ENCODE measurements at regions not wholly inside any gene's neighbourhood (a gene's known extent, or its start where the extent isn't known, plus 50 kb on each side); places are given as distances from the start of the nearest gene placed in this dataset.

DNA sequence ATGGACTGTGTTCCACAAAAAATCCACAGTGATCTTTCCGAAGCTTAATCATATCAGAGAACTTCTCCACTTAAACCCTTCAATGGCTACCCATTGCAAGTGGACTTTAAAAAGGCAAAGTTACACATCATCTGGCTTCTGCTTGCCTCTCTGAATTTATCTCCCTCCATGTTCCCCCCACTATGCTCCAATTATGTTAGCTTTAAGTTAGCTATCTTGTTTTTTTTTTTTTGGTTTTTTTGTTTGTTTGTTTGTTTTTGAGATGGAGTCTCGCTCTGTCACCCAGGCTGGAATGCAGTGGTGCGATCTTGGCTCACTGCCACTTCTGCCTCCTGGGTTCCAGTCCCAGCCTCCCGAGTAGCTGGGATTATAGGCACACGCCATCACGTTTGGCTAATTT lies 166.4 kb upstream of the ADGRL2 start (continued):
- TF ChIP-seq, protein P1, sequence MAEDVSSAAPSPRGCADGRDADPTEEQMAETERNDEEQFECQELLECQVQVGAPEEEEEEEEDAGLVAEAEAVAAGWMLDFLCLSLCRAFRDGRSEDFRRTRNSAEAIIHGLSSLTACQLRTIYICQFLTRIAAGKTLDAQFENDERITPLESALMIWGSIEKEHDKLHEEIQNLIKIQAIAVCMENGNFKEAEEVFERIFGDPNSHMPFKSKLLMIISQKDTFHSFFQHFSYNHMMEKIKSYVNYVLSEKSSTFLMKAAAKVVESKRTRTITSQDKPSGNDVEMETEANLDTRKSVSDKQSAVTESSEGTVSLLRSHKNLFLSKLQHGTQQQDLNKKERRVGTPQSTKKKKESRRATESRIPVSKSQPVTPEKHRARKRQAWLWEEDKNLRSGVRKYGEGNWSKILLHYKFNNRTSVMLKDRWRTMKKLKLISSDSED (CRISPR knock-in tag; IDR thresholded peaks at IDR 0.05): no peak

DNA sequence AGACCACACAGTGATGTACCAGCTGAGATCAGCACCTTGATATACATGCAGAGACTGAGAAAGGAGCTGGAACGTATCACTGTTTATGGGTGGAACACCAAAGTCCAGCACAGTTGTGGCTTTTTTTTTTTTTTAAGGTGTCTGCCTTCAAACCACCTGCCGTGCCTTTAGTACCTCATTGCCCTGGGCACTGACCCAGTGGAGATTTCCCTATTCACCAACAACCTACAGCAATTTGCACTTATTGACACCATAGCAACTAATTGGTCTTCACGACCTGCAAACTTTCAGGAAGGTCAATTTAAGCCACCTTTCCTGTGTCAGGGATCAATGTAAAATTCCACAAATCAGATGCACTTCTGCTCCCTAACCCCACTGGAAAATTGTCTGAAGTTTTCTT lies 181.6 kb upstream of the ADGRL2 start:
- Histone ChIP-seq H3K4me2 (ENCODE audit: low read depth, low read length) (no peak overlapping the region), H3K27ac (ENCODE audit: extremely low read length, insufficient read depth, low read length) (no peak overlapping the region), H3K27me3 (ENCODE audit: control insufficient read depth in 1 of 2, insufficient read depth in 2 of 2, low read length in 2 of 2) (no peaks in the 10 kb centered on the region), H4K20me1 (ENCODE audit: insufficient read depth, low read length) (no peaks in the 10 kb centered on the region), H3K9ac (ENCODE audit: insufficient read depth, low read depth, low read length) (no peak overlapping the region), H2AFZ (ENCODE audit: low read length) (no peak overlapping the region), H3K4me3 (replicated peaks in 1 of 3; ENCODE audit: insufficient read depth in 1 of 3, low read depth in 2 of 3, low read length in 3 of 3) (no peak overlapping the region), H3K4me1 (ENCODE audit: insufficient read depth, low read length) (no peaks in the 10 kb centered on the region), H3K9me3 (ENCODE audit: low read length) (peaks cover 41% of the 10 kb centered on the region), H3K36me3 (replicated peaks in 1 of 2; ENCODE audit: control insufficient read depth in 1 of 2, insufficient read depth in 2 of 2, low read length in 2 of 2) (no peaks in the 10 kb centered on the region), H3K79me2 (ENCODE audit: insufficient read depth, low read length) (no peaks in the 10 kb centered on the region)
- 30% methylated on average over 3 of the region's 3 CpGs for WGBS (ENCODE audit: low lambda C conversion rate)
- FAIRE-seq: no peak
- ChIA-PET CTCF (ENCODE audit: low intra/inter-chr PET ratio, low total read pairs) (no interaction called here), POLR2A (no interaction called here)
- in situ Hi-C loops (cut with HindIII; ENCODE audit: extremely low pct_ligation_motif_present, low pct_unique_long_range_greater_than_20kb) (no loop called here), intact Hi-C loops (cut with micrococcal nuclease; ENCODE audit: unreplicated experiment) (no loop called here)
- TF ChIP-seq ZNF224 (CRISPR knock-in tag; IDR thresholded peaks at IDR 0.05) (no peak), ZNF225 (CRISPR knock-in tag; IDR thresholded peaks at IDR 0.05) (no peak)
- TF ChIP-seq, protein P2, sequence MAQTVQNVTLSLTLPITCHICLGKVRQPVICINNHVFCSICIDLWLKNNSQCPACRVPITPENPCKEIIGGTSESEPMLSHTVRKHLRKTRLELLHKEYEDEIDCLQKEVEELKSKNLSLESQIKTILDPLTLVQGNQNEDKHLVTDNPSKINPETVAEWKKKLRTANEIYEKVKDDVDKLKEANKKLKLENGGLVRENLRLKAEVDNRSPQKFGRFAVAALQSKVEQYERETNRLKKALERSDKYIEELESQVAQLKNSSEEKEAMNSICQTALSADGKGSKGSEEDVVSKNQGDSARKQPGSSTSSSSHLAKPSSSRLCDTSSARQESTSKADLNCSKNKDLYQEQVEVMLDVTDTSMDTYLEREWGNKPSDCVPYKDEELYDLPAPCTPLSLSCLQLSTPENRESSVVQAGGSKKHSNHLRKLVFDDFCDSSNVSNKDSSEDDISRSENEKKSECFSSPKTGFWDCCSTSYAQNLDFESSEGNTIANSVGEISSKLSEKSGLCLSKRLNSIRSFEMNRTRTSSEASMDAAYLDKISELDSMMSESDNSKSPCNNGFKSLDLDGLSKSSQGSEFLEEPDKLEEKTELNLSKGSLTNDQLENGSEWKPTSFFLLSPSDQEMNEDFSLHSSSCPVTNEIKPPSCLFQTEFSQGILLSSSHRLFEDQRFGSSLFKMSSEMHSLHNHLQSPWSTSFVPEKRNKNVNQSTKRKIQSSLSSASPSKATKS (CRISPR knock-in tag; IDR thresholded peaks at IDR 0.05): no peak
- DNase-seq (ENCODE audit: low spot score): no peak
- BruUV-seq (replicated peaks): no TSS peak
- no peak for ATAC-seq

DNA sequence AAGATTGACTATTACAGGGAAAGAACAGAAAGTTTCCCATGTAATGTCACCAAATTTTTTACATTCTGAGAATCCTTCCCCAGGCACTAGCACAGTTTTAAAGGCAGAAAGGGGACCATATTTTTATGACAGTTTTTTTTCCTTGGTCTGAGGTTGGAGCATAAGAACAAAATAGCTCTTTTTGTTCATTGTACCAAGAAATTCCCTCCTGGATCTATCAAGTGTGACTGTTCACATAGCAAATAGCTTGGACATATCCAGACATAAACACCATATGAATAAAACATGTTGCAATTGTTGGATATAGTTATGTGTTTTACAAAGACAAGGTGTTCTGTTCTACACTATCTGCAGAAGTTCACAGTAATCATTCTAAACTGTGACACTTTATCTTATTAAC lies 182.4 kb upstream of the ADGRL2 start:
- no TSS peak for BruUV-seq (replicated peaks)
- no peaks in the 10 kb centered on the region for H3K27me3 ChIP-seq (ENCODE audit: control insufficient read depth in 1 of 2, insufficient read depth in 2 of 2, low read length in 2 of 2)
- H3K79me2 ChIP-seq (ENCODE audit: insufficient read depth, low read length): no peaks in the 10 kb centered on the region
- no peaks in the 10 kb centered on the region for H3K36me3 ChIP-seq (replicated peaks in 1 of 2; ENCODE audit: control insufficient read depth in 1 of 2, insufficient read depth in 2 of 2, low read length in 2 of 2)
- H3K9ac ChIP-seq (ENCODE audit: insufficient read depth, low read depth, low read length): no peak overlapping the region
- H3K9me3 ChIP-seq (ENCODE audit: low read length): peaks cover 48% of the 10 kb centered on the region
- no peak overlapping the region for H3K4me2 ChIP-seq (ENCODE audit: low read depth, low read length)
- intact Hi-C loops (cut with micrococcal nuclease; ENCODE audit: unreplicated experiment) (no loop called here), in situ Hi-C loops (cut with HindIII; ENCODE audit: extremely low pct_ligation_motif_present, low pct_unique_long_range_greater_than_20kb) (no loop called here)
- H3K4me1 ChIP-seq (ENCODE audit: insufficient read depth, low read length): no peaks in the 10 kb centered on the region
- CTCF ChIA-PET (ENCODE audit: low intra/inter-chr PET ratio, low total read pairs): no interaction called here
- no peaks in the 10 kb centered on the region for H4K20me1 ChIP-seq (ENCODE audit: insufficient read depth, low read length)
- no peak overlapping the region for H3K27ac ChIP-seq (ENCODE audit: extremely low read length, insufficient read depth, low read length)
- no peak overlapping the region for H2AFZ ChIP-seq (ENCODE audit: low read length)
- FAIRE-seq: no peak
- ATAC-seq: no peak
- H3K4me3 ChIP-seq (replicated peaks in 1 of 3; ENCODE audit: insufficient read depth in 1 of 3, low read depth in 2 of 3, low read length in 3 of 3): no peak overlapping the region
- no peak for DNase-seq (ENCODE audit: low spot score)
- POLR2A ChIA-PET: no interaction called here
- TF ChIP-seq KMT2B (CRISPR knock-in tag; IDR thresholded peaks at IDR 0.05): no peak
- TF ChIP-seq, protein P3, sequence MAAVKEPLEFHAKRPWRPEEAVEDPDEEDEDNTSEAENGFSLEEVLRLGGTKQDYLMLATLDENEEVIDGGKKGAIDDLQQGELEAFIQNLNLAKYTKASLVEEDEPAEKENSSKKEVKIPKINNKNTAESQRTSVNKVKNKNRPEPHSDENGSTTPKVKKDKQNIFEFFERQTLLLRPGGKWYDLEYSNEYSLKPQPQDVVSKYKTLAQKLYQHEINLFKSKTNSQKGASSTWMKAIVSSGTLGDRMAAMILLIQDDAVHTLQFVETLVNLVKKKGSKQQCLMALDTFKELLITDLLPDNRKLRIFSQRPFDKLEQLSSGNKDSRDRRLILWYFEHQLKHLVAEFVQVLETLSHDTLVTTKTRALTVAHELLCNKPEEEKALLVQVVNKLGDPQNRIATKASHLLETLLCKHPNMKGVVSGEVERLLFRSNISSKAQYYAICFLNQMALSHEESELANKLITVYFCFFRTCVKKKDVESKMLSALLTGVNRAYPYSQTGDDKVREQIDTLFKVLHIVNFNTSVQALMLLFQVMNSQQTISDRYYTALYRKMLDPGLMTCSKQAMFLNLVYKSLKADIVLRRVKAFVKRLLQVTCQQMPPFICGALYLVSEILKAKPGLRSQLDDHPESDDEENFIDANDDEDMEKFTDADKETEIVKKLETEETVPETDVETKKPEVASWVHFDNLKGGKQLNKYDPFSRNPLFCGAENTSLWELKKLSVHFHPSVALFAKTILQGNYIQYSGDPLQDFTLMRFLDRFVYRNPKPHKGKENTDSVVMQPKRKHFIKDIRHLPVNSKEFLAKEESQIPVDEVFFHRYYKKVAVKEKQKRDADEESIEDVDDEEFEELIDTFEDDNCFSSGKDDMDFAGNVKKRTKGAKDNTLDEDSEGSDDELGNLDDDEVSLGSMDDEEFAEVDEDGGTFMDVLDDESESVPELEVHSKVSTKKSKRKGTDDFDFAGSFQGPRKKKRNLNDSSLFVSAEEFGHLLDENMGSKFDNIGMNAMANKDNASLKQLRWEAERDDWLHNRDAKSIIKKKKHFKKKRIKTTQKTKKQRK (IDR thresholded peaks at IDR 0.05; ENCODE audit: low read length): no peak
- TF ChIP-seq FOXK2 (IDR thresholded peaks at IDR 0.05): no peak
- no peak for TF ChIP-seq ZFP41 (CRISPR knock-in tag; IDR thresholded peaks at IDR 0.05; ENCODE audit: borderline replicate concordance)
- TF ChIP-seq, protein P4, sequence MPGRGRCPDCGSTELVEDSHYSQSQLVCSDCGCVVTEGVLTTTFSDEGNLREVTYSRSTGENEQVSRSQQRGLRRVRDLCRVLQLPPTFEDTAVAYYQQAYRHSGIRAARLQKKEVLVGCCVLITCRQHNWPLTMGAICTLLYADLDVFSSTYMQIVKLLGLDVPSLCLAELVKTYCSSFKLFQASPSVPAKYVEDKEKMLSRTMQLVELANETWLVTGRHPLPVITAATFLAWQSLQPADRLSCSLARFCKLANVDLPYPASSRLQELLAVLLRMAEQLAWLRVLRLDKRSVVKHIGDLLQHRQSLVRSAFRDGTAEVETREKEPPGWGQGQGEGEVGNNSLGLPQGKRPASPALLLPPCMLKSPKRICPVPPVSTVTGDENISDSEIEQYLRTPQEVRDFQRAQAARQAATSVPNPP (CRISPR knock-in tag; IDR thresholded peaks at IDR 0.05): no peak
- TF ChIP-seq NFATC3 (CRISPR knock-in tag; IDR thresholded peaks at IDR 0.05): no peak

Data from HepG2 (cell line).